SK-N-SH (cell line): ENCODE measurements at regions not wholly inside any gene's neighbourhood (a gene's known extent, or its start where the extent isn't known, plus 50 kb on each side); places are given as distances from the start of the nearest gene placed in this dataset.
"Not testable (repeated sequence)": the region's sequence is repeated elsewhere in the genome, so short reads cannot be mapped to it uniquely, and the experiment has no call there.

Experiments used
- CTCF ChIA-PET: fragments of 300-600, 350-600 bp; formaldehyde crosslinking; extraction: SDS; loops from one replicate; lab custom pipeline; 2021; lab: Yijun Ruan, JAX
- POLR2A ChIA-PET: fragments of 350-600 bp; sonication (Branson Sonifier 250); formaldehyde crosslinking; extraction: SDS; loops from one replicate; lab custom pipeline; 2020; ENCODE audit warnings: antibody characterized with exemption, inconsistent platforms; lab: Yijun Ruan, JAX
- DNase-seq: peaks from one replicate; pipeline ENCODE4 v3.0.0; 2012
- H2AFZ ChIP-seq: fragments of 200-600 bp; sonication (generic); 2 replicates; pipeline ENCODE4 v1.8.1; 2016; ENCODE audit warnings: antibody characterized with exemption, mild to moderate bottlenecking, low read depth
- H3F3A ChIP-seq: fragments of 200-600 bp; sonication (generic); replicated peaks from 2 replicates; pipeline ENCODE3; 2016; ENCODE audit warnings: antibody characterized with exemption, mild to moderate bottlenecking; ENCODE audit not compliant: insufficient read depth
- H3K27ac ChIP-seq, 2 experiments: fragments of 200-500 bp in 1 of 2; fragments of 200-600 bp in 1 of 2; sonication (Bioruptor generic) in 1 of 2; sonication (generic), shearing (Covaris generic) in 1 of 2; 2 replicates each; pipeline versions ENCODE4 v1.5.1 to v1.6.1; 2014 to 2016; ENCODE audit warnings: low read depth in 2 of 2, inconsistent platforms in 1 of 2, low read length in 1 of 2, mild to moderate bottlenecking in 1 of 2, mixed read lengths in 1 of 2
- H3K27me3 ChIP-seq: fragments of 200-600 bp; sonication (generic), shearing (Covaris generic); 2 replicates; pipeline ENCODE4 v1.6.1; 2016; ENCODE audit warnings: mixed run types; ENCODE audit not compliant: insufficient read depth
- H3K36me3 ChIP-seq, 2 experiments: fragments of 200-500 bp in 1 of 2; fragments of 200-600 bp in 1 of 2; sonication (Bioruptor generic) in 1 of 2; sonication (generic) in 1 of 2; replicated peaks in 1 of 2; 2 replicates each; pipeline versions ENCODE3 to v1.5.1; 2014 to 2016; ENCODE audit warnings: low read length in 1 of 2, mild to moderate bottlenecking in 1 of 2; ENCODE audit not compliant: insufficient read depth in 2 of 2, control insufficient read depth in 1 of 2
- H3K4me1 ChIP-seq, 2 experiments: fragments of 200-500 bp in 1 of 2; fragments of 200-600 bp in 1 of 2; sonication (Bioruptor generic) in 1 of 2; sonication (generic), shearing (Covaris generic) in 1 of 2; 2 replicates each; pipeline versions ENCODE4 v1.5.1 to v1.6.1; 2014 to 2016; ENCODE audit warnings: low read depth in 1 of 2, low read length in 1 of 2, mixed run types in 1 of 2; ENCODE audit not compliant: insufficient read depth in 2 of 2, control insufficient read depth in 1 of 2
- H3K4me2 ChIP-seq: fragments of 200-600 bp; sonication (generic), shearing (Covaris generic); 2 replicates; pipeline ENCODE4 v1.6.1; 2017; ENCODE audit warnings: mixed run types
- H3K4me3 ChIP-seq, 2 experiments: fragments of 200-500 bp in 1 of 2; fragments of 200-600 bp in 1 of 2; sonication (Bioruptor generic) in 1 of 2; sonication (generic), shearing (Covaris generic) in 1 of 2; 2 replicates each; pipeline versions ENCODE4 v1.5.1 to v1.8.1; 2014 to 2016; ENCODE audit warnings: low read depth in 2 of 2, inconsistent platforms in 1 of 2, low read length in 1 of 2, mild to moderate bottlenecking in 1 of 2, mixed read lengths in 1 of 2, moderate library complexity in 1 of 2
- H3K79me2 ChIP-seq: fragments of 200-600 bp; sonication (generic); 2 replicates; pipeline ENCODE4 v1.8.1; 2017; ENCODE audit warnings: mild to moderate bottlenecking; ENCODE audit not compliant: insufficient read depth
- H3K9ac ChIP-seq: fragments of 200-600 bp; sonication (generic); 2 replicates; pipeline ENCODE4 v1.6.1; 2017; ENCODE audit warnings: mixed run types
- H3K9me2 ChIP-seq: fragments of 200-600 bp; sonication (generic); 2 replicates; pipeline ENCODE4 v1.6.1; 2017; ENCODE audit warnings: mixed run types
- H3K9me3 ChIP-seq: fragments of 200-600 bp; sonication (generic); 2 replicates; pipeline ENCODE4 v1.6.1; 2017; ENCODE audit warnings: mixed run types, mild to moderate bottlenecking, moderate library complexity
- H4K20me1 ChIP-seq: fragments of 200-600 bp; sonication (generic); 2 replicates; pipeline ENCODE4 v1.6.1; 2017; ENCODE audit warnings: mild to moderate bottlenecking, mixed run types; ENCODE audit not compliant: insufficient read depth
- EZH2phosphoT487 ChIP-seq: fragments of 200-600 bp; sonication (generic); IDR thresholded peaks from 2 replicates; pipeline ENCODE4 v1.6.1; 2017; ENCODE audit warnings: low read depth, mixed run types, mild to moderate bottlenecking, antibody characterized with exemption, moderate library complexity, borderline replicate concordance
- FOSL2 ChIP-seq: IDR thresholded peaks from 2 replicates; pipeline ENCODE4 v1.4.0; 2012; ENCODE audit warnings: low read depth, mild to moderate bottlenecking, moderate library complexity, borderline replicate concordance
- GATA2 ChIP-seq: sonication (generic); formaldehyde crosslinking; IDR thresholded peaks from 2 replicates; pipeline ENCODE4 v1.5.0; 2020; ENCODE audit warnings: mild to moderate bottlenecking, missing genetic modification reagents
- MEF2A ChIP-seq: IDR thresholded peaks from 2 replicates; pipeline ENCODE4 v1.4.0; 2012; ENCODE audit warnings: low read depth, borderline replicate concordance
- MXI1 ChIP-seq: IDR thresholded peaks from 2 replicates; pipeline ENCODE4 v1.6.1; 2012; ENCODE audit warnings: mild to moderate bottlenecking, low read depth, low read length, improper control_type of control experiment
- NRF1 ChIP-seq: IDR thresholded peaks from 2 replicates; pipeline ENCODE4 v1.6.1; 2012; ENCODE audit warnings: low read depth, mild to moderate bottlenecking, low read length
- POLR2AphosphoS5 ChIP-seq: IDR thresholded peaks from 2 replicates; pipeline ENCODE4 v1.6.1; 2012; ENCODE audit warnings: low read depth, low read length
- RCOR1 ChIP-seq: fragments of 150-350 bp; IDR thresholded peaks from 2 replicates; pipeline ENCODE4 v1.6.1; 2017; ENCODE audit warnings: antibody characterized with exemption, low read length
- RFX5 ChIP-seq: IDR thresholded peaks from 2 replicates; pipeline ENCODE4 v1.6.1; 2012; ENCODE audit warnings: mild to moderate bottlenecking, improper control_type of control experiment, low read length
- RXRA ChIP-seq: IDR thresholded peaks from 2 replicates; pipeline ENCODE4 v1.4.0; 2012; ENCODE audit warnings: low read depth, mild to moderate bottlenecking, borderline replicate concordance
- SMC3 ChIP-seq: IDR thresholded peaks from 2 replicates; pipeline ENCODE4 v1.6.1; 2012; ENCODE audit warnings: low read depth, low read length, improper control_type of control experiment
- TCF12 ChIP-seq: IDR thresholded peaks from 2 replicates; pipeline ENCODE4 v1.4.0; 2012
- WGBS: methylation state at CpG from one replicate; pipeline ENCODE4 v1.1.6; 2017; ENCODE audit warnings: low lambda C conversion rate; 5-methylcytosine and 5-hydroxymethylcytosine counted together
- TF ChIP-seq, protein P1 (sequence below): IDR thresholded peaks from 2 replicates; pipeline ENCODE4; 2012
- TF ChIP-seq, protein P2 (sequence below): fragments of 150-350 bp; IDR thresholded peaks from 2 replicates; pipeline ENCODE4 v1.6.1; 2016; ENCODE audit warnings: mild to moderate bottlenecking, low read depth, low read length
- TF ChIP-seq, protein P3 (sequence below): IDR thresholded peaks from 2 replicates; pipeline ENCODE4 v1.4.0; 2012; ENCODE audit warnings: low read depth

DNA sequence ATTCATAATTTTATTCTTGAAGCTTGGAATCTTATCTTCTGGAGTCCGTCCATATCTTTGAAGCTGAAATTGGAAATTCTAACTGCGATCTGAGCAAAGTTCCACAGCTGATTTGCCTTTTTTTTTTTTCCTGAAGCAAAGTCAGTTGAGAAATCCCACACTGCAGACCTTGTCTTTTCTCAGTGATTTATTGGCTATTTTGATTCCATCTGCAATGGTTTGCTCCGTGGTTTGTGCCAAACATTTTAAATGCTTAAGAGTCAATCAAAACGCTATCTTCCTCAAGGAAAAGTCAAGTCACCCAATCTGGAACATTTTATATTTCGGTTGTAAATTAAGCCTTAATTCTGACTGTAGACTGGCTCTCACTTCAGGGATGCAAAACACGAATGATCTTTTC, 88.2 kb upstream of the GRIK1 start:
- 3% methylated on average over 6 of the region's 6 CpGs for WGBS
- Histone ChIP-seq H3K79me2 (no peaks in the 10 kb centered on the region), H3K27ac (no peak overlapping the region), H3K9me2 (no peaks in the 10 kb centered on the region), H3K4me1 (no peaks in the 10 kb centered on the region), H3K9me3 (no peaks in the 10 kb centered on the region), H3K4me3 (no peak overlapping the region), H3K9ac (no peak overlapping the region), H4K20me1 (no peaks in the 10 kb centered on the region), H2AFZ (no peak overlapping the region), H3K27me3 (no peaks in the 10 kb centered on the region), H3F3A (no peaks in the 10 kb centered on the region), H3K36me3 (no peaks in the 10 kb centered on the region), H3K4me2 (no peak overlapping the region)
- ChIA-PET CTCF (interaction anchor here (1.2 to 2.5 kb wide), 2 partner anchors 17 to 24 kb away, joined by 3 to 17 read pairs; no protein-coding TSS in a partner anchor), POLR2A (no interaction called here)
- DNase-seq = no peak
- TF ChIP-seq RXRA = no peak
- TF ChIP-seq, protein P1, sequence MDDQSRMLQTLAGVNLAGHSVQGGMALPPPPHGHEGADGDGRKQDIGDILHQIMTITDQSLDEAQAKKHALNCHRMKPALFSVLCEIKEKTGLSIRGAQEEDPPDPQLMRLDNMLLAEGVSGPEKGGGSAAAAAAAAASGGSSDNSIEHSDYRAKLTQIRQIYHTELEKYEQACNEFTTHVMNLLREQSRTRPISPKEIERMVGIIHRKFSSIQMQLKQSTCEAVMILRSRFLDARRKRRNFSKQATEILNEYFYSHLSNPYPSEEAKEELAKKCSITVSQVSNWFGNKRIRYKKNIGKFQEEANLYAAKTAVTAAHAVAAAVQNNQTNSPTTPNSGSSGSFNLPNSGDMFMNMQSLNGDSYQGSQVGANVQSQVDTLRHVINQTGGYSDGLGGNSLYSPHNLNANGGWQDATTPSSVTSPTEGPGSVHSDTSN = no peak
- no peak for TF ChIP-seq GATA2
- TF ChIP-seq EZH2phosphoT487 = no peak
- no peak for TF ChIP-seq RFX5
- TF ChIP-seq, all 33 proteins: peak for 0

DNA sequence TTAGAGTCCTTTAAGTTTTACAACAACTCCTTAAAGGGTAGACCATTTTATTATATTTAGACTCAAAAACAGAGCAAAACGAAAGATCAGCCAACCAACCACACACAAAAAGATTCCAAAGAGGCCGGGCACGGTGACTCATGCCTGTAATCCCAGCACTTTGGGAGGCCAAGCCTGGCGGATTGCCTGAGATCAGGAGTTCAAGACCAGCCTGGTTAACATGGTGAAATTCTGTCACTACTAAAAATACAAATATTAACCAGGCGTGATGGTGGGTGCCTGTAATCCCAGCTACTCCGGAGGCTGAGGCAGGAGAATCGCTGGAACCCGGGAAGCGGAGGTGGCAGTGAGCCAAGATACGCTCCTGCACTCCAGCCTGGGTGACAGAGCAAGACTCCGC, 83.3 kb upstream of the GRIK1 start:
- H3K4me2 ChIP-seq, H3K36me3 ChIP-seq, H4K20me1 ChIP-seq, H2AFZ ChIP-seq, H3K9me2 ChIP-seq, H3K27ac ChIP-seq, H3K9me3 ChIP-seq, H3K27me3 ChIP-seq, H3K9ac ChIP-seq, H3K4me1 ChIP-seq, H3K4me3 ChIP-seq, H3K79me2 ChIP-seq, H3F3A ChIP-seq, POLR2A ChIA-PET, CTCF ChIA-PET, DNase-seq: not testable (repeated sequence)
- WGBS = 3% methylated on average over 11 of the region's 11 CpGs

DNA sequence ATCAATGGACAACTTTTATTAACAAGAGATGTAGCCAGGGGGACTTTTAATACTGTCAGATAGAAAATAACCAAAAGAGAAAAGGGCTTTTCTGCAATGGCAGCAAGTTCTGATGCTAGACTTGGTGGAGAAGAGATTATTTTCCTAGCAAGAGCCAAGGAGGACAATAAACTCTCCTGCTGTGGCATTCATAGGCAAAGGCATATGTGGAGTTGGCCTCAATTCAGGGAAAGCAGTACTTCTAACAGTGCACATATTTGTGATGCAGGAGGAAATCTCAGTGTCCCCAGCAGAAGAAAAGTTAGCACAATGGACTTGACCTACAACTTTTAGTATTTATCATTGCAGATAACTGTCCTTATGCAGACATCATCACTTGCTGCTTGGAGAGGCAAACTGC, 75.1 kb upstream of the GRIK1 start:
- no peaks in the 10 kb centered on the region for H4K20me1 ChIP-seq
- TF ChIP-seq SMC3 (no peak), POLR2AphosphoS5 (no peak), TCF12 (no peak), MEF2A (no peak), RCOR1 (no peak), NRF1 (no peak), MXI1 (no peak), FOSL2 (no peak), RXRA (no peak), EZH2phosphoT487 (no peak), GATA2 (no peak)
- TF ChIP-seq, protein P2, sequence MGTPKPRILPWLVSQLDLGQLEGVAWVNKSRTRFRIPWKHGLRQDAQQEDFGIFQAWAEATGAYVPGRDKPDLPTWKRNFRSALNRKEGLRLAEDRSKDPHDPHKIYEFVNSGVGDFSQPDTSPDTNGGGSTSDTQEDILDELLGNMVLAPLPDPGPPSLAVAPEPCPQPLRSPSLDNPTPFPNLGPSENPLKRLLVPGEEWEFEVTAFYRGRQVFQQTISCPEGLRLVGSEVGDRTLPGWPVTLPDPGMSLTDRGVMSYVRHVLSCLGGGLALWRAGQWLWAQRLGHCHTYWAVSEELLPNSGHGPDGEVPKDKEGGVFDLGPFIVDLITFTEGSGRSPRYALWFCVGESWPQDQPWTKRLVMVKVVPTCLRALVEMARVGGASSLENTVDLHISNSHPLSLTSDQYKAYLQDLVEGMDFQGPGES = no peak
- TF ChIP-seq, protein P1 = no peak
- TF ChIP-seq, protein P3, sequence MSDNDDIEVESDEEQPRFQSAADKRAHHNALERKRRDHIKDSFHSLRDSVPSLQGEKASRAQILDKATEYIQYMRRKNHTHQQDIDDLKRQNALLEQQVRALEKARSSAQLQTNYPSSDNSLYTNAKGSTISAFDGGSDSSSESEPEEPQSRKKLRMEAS = no peak
- H3K4me3 ChIP-seq = no peak overlapping the region
- H3K9me2 ChIP-seq = no peaks in the 10 kb centered on the region; the same call in 1 of the 2 replicates
- DNase-seq = no peak
- no peak overlapping the region for H2AFZ ChIP-seq
- H3K4me2 ChIP-seq = no peak overlapping the region
- no peaks in the 10 kb centered on the region for H3K79me2 ChIP-seq
- no peaks in the 10 kb centered on the region for H3K4me1 ChIP-seq
- no peaks in the 10 kb centered on the region for H3K36me3 ChIP-seq
- no peaks in the 10 kb centered on the region for H3K9me3 ChIP-seq
- ChIA-PET CTCF (no interaction called here), POLR2A (no interaction called here)
- H3F3A ChIP-seq = no peaks in the 10 kb centered on the region
- H3K27ac ChIP-seq = no peak overlapping the region
- no peak overlapping the region for H3K9ac ChIP-seq
- no peaks in the 10 kb centered on the region for H3K27me3 ChIP-seq
